Liver (tissue), 8 donors: ENCODE measurements at regions not wholly inside any gene's neighbourhood (a gene's known extent, or its start where the extent isn't known, plus 50 kb on each side); places are given as distances from the start of the nearest gene placed in this dataset.

Experiments used
- DNase-seq: peaks from one replicate; pipeline ENCODE4 v3.0.0-alpha.2; 2017; ENCODE audit warnings: low spot score
- H3K27ac ChIP-seq, 2 donors: one replicate each; pipeline ENCODE4 v1.7.0; 2013; ENCODE audit warnings: inconsistent platforms in 2 of 2, low read length in 2 of 2, control low read depth in 1 of 2, low read depth in 1 of 2, mild to moderate bottlenecking in 1 of 2
- H3K27me3 ChIP-seq, 4 donors: one replicate each; pipeline versions ENCODE4 v1.6.1 to v1.7.0; 2013; ENCODE audit warnings: low read length in 3 of 4, inconsistent platforms in 1 of 4, mild to moderate bottlenecking in 1 of 4, moderate library complexity in 1 of 4; ENCODE audit not compliant: control insufficient read depth in 4 of 4, insufficient read depth in 4 of 4
- H3K36me3 ChIP-seq, 4 donors: one replicate each; pipeline versions ENCODE4 v1.6.1 to v1.7.0; 2013; ENCODE audit warnings: low read length in 3 of 4, mild to moderate bottlenecking in 3 of 4, low read depth in 1 of 4, moderate library complexity in 1 of 4; ENCODE audit not compliant: control insufficient read depth in 4 of 4, insufficient read depth in 3 of 4
- H3K4me1 ChIP-seq, 4 donors: one replicate each; pipeline versions ENCODE4 v1.6.1 to v1.7.0; 2013; ENCODE audit warnings: low read length in 3 of 4, mild to moderate bottlenecking in 3 of 4, moderate library complexity in 1 of 4; ENCODE audit not compliant: control insufficient read depth in 4 of 4, insufficient read depth in 4 of 4
- H3K4me3 ChIP-seq, 3 donors: one replicate each; pipeline versions ENCODE4 v1.6.1 to v1.7.0; 2013; ENCODE audit warnings: low read length in 3 of 3, control low read depth in 1 of 3, low read depth in 1 of 3, mild to moderate bottlenecking in 1 of 3
- H3K9ac ChIP-seq, 2 donors: one replicate each; pipeline ENCODE4 v1.7.0; 2013; ENCODE audit warnings: low read length in 2 of 2, mild to moderate bottlenecking in 2 of 2, moderate library complexity in 2 of 2, control low read depth in 1 of 2, low read depth in 1 of 2
- H3K9me3 ChIP-seq, 4 donors: one replicate each; pipeline versions ENCODE4 v1.6.1 to v1.7.0; 2013; ENCODE audit warnings: low read length in 3 of 4; ENCODE audit not compliant: control insufficient read depth in 4 of 4
- EGR1 ChIP-seq, 2 donors: IDR thresholded peaks; 2 replicates each; pipeline ENCODE4 v1.6.1; 2016 to 2018; ENCODE audit warnings: antibody characterized with exemption in 2 of 2, low read depth in 2 of 2
- FOXA1 ChIP-seq: IDR thresholded peaks from 2 replicates; pipeline ENCODE4 v1.6.1; 2016; ENCODE audit warnings: antibody characterized with exemption
- GABPA ChIP-seq, 2 donors: IDR thresholded peaks in 1 of 2; conservative IDR thresholded peaks in 1 of 2; 2 replicates each; pipeline ENCODE4 v1.6.1; 2016; ENCODE audit warnings: antibody characterized with exemption in 2 of 2, mild to moderate bottlenecking in 1 of 2, moderate library complexity in 1 of 2
- HNF4A ChIP-seq, 2 donors: conservative IDR thresholded peaks; 2 replicates each; pipeline ENCODE4 v1.6.1; 2016; ENCODE audit warnings: antibody characterized with exemption in 2 of 2, mild to moderate bottlenecking in 2 of 2
- HNF4G ChIP-seq: IDR thresholded peaks from 2 replicates; pipeline ENCODE4 v1.6.1; 2016; ENCODE audit warnings: antibody characterized with exemption
- JUND ChIP-seq, 2 donors: IDR thresholded peaks; 2 replicates each; pipeline ENCODE4 v1.6.1; 2016; ENCODE audit warnings: antibody characterized with exemption in 2 of 2
- NR2F2 ChIP-seq: IDR thresholded peaks from 2 replicates; pipeline ENCODE4 v1.6.1; 2016; ENCODE audit warnings: antibody characterized with exemption
- RAD21 ChIP-seq, 2 donors: IDR thresholded peaks; 2 replicates each; pipeline ENCODE4 v1.6.1; 2016; ENCODE audit warnings: antibody characterized with exemption in 2 of 2, mild to moderate bottlenecking in 2 of 2
- RXRA ChIP-seq, 2 donors: IDR thresholded peaks; 2 replicates each; pipeline ENCODE4 v1.6.1; 2017 to 2018; ENCODE audit warnings: antibody characterized with exemption in 2 of 2, mild to moderate bottlenecking in 1 of 2
- SP1 ChIP-seq: IDR thresholded peaks from 2 replicates; pipeline ENCODE4 v1.6.1; 2018; ENCODE audit warnings: antibody characterized with exemption, mild to moderate bottlenecking
- TAF1 ChIP-seq: conservative IDR thresholded peaks from 2 replicates; pipeline ENCODE4 v1.6.1; 2016; ENCODE audit warnings: antibody characterized with exemption, mild to moderate bottlenecking
- YY1 ChIP-seq: IDR thresholded peaks from 2 replicates; pipeline ENCODE4 v1.6.1; 2016; ENCODE audit warnings: antibody characterized with exemption, mild to moderate bottlenecking
- WGBS: extraction: QIAGEN DNeasy Blood & Tissue Kit; methylation state at CpG from one replicate; pipeline ENCODE4 v1.1.7; 2013; 5-methylcytosine and 5-hydroxymethylcytosine counted together
- TF ChIP-seq, protein P1 (sequence below): fragments of 150-350 bp; IDR thresholded peaks from 2 replicates; pipeline ENCODE4 v1.5.1; 2017; ENCODE audit warnings: improper control_type of control experiment, low read depth, low read length; ENCODE audit not compliant: missing input control
- TF ChIP-seq, protein P2 (sequence below): IDR thresholded peaks from 2 replicates; pipeline ENCODE4 v1.6.1; 2016; ENCODE audit warnings: antibody characterized with exemption
- TF ChIP-seq, protein P3 (sequence below): IDR thresholded peaks from 2 replicates; pipeline ENCODE4 v1.6.1; 2016; ENCODE audit warnings: antibody characterized with exemption
- TF ChIP-seq, protein P4 (sequence below): IDR thresholded peaks from 2 replicates; pipeline ENCODE4 v1.6.1; 2016; ENCODE audit warnings: antibody characterized with exemption
- donor health status: healthy.
- donor health status: healthy.
- donor health status: healthy.
- donor health status: healthy.
- donor health status: healthy.

DNA sequence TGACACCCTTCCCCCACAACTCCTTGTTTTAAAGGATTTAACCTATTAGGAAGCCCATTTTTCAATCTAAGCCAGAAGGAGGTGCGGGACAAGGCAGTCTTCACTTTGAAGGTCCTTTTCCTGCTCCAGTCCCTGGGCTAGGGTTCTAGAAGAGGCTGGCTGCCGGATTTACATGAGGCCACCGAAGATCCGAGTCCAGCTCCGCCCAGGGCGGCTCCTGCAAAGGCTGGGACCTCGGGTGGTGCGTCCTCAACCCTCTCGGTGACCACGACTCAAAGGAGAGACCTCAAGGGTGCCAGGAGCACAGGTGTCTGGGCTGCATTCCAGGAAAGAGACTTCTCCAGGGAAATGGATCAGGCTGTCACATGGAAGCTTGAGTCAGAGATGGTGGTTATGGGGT, 471.6 kb downstream of the PCDH19 start:
- H3K4me3 ChIP-seq, result no peak overlapping the region
- H3K27me3 ChIP-seq, result no peaks in the 10 kb centered on the region
- H3K9me3 ChIP-seq, result peaks cover 0 to 2% (median 0%) of the 10 kb centered on the region in 4 donors
- no peak overlapping the region for H3K27ac ChIP-seq
- H3K9ac ChIP-seq, result no peak overlapping the region
- WGBS, result 82% methylated on average over 10 of the region's 10 CpGs
- H3K36me3 ChIP-seq, result no peaks in the 10 kb centered on the region
- no peaks in the 10 kb centered on the region for H3K4me1 ChIP-seq
- DNase-seq, result no peak
- TF ChIP-seq, protein P1, sequence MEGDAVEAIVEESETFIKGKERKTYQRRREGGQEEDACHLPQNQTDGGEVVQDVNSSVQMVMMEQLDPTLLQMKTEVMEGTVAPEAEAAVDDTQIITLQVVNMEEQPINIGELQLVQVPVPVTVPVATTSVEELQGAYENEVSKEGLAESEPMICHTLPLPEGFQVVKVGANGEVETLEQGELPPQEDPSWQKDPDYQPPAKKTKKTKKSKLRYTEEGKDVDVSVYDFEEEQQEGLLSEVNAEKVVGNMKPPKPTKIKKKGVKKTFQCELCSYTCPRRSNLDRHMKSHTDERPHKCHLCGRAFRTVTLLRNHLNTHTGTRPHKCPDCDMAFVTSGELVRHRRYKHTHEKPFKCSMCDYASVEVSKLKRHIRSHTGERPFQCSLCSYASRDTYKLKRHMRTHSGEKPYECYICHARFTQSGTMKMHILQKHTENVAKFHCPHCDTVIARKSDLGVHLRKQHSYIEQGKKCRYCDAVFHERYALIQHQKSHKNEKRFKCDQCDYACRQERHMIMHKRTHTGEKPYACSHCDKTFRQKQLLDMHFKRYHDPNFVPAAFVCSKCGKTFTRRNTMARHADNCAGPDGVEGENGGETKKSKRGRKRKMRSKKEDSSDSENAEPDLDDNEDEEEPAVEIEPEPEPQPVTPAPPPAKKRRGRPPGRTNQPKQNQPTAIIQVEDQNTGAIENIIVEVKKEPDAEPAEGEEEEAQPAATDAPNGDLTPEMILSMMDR, result no peak
- TF ChIP-seq FOXA1, result no peak
- TF ChIP-seq YY1, result no peak
- no peak for TF ChIP-seq TAF1
- no peak for TF ChIP-seq JUND (IDR thresholded peaks at IDR 0.05)

DNA sequence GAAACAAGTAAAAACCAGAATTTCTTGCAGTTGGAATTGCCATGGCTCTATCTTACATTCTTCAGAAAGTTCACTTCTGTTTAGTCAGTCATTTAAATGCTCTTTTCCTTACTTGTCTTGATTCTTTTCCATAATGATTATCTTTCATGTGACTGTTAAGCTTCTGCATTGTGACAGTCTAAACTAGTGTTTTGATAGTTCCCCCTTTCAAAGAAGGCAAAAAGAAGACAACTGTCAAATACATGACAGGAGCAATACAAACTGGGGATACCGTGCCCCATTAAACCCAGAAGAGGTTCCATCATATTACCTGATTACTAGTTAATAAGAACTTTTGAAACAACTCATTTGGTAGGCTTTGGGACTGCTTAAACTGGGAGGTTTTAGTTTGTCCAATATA, 476.2 kb downstream of the PCDH19 start:
- 65% methylated on average over 1 of the region's 1 CpG for WGBS
- Histone ChIP-seq H3K27ac (no peak overlapping the region), H3K9me3 (no peaks in the 10 kb centered on the region), H3K27me3 (no peaks in the 10 kb centered on the region), H3K4me3 (no peak overlapping the region), H3K9ac (no peak overlapping the region), H3K36me3 (no peaks in the 10 kb centered on the region), H3K4me1 (no peaks in the 10 kb centered on the region)
- no peak for TF ChIP-seq HNF4G
- TF ChIP-seq EGR1 (IDR thresholded peaks at IDR 0.05; ENCODE audit: low read depth in 2 of 2), result no peak
- TF ChIP-seq, protein P2, sequence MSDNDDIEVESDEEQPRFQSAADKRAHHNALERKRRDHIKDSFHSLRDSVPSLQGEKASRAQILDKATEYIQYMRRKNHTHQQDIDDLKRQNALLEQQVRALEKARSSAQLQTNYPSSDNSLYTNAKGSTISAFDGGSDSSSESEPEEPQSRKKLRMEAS, result no peak
- no peak for TF ChIP-seq SP1
- TF ChIP-seq, protein P3, sequence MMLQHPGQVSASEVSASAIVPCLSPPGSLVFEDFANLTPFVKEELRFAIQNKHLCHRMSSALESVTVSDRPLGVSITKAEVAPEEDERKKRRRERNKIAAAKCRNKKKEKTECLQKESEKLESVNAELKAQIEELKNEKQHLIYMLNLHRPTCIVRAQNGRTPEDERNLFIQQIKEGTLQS, result no peak
- TF ChIP-seq NR2F2, result no peak
- no peak for TF ChIP-seq TAF1
- TF ChIP-seq YY1, result no peak
- no peak for TF ChIP-seq RXRA (IDR thresholded peaks at IDR 0.05)
- TF ChIP-seq, protein P1, result no peak
- no peak for DNase-seq

DNA sequence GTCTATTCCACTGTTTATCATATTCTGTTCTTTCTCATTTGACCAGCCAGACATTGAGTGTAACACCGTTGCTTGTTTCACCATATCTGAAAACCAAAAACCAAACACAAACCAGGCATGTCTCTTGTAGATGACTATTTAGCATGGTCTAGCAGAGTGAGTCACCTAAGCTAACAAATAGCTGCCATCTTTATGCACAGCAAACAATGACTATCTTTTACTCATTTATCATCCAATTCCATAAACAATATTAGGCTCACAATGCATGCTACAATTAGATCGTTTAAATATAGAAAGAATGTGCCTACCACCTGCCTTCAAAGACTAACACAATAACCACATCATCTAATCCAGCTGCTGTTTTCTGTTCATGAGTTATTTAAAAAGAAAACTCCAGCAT, 495.4 kb downstream of the PCDH19 start:
- Histone ChIP-seq H3K27ac (no peak overlapping the region), H3K9ac (no peak overlapping the region), H3K27me3 (no peaks in the 10 kb centered on the region), H3K36me3 (no peaks in the 10 kb centered on the region), H3K9me3 (no peaks in the 10 kb centered on the region), H3K4me3 (no peak overlapping the region), H3K4me1 (no peaks in the 10 kb centered on the region)
- TF ChIP-seq HNF4G (no peak), TAF1 (no peak), NR2F2 (no peak), RAD21 (IDR thresholded peaks at IDR 0.05) (no peak), RXRA (IDR thresholded peaks at IDR 0.05) (no peak), FOXA1 (no peak), JUND (IDR thresholded peaks at IDR 0.05) (no peak), GABPA (IDR thresholded peaks at IDR 0.05 in 1 of 2, conservative IDR thresholded peaks at IDR 0.05 in 1 of 2) (no peak), EGR1 (IDR thresholded peaks at IDR 0.05; ENCODE audit: low read depth in 2 of 2) (no peak), SP1 (no peak), HNF4A (conservative IDR thresholded peaks at IDR 0.05) (no peak), YY1 (no peak)
- TF ChIP-seq, protein P4, sequence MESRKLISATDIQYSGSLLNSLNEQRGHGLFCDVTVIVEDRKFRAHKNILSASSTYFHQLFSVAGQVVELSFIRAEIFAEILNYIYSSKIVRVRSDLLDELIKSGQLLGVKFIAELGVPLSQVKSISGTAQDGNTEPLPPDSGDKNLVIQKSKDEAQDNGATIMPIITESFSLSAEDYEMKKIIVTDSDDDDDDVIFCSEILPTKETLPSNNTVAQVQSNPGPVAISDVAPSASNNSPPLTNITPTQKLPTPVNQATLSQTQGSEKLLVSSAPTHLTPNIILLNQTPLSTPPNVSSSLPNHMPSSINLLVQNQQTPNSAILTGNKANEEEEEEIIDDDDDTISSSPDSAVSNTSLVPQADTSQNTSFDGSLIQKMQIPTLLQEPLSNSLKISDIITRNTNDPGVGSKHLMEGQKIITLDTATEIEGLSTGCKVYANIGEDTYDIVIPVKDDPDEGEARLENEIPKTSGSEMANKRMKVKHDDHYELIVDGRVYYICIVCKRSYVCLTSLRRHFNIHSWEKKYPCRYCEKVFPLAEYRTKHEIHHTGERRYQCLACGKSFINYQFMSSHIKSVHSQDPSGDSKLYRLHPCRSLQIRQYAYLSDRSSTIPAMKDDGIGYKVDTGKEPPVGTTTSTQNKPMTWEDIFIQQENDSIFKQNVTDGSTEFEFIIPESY, result no peak
- TF ChIP-seq, protein P3, result no peak
- TF ChIP-seq, protein P2, result no peak
- TF ChIP-seq, protein P1, result no peak
- no peak for DNase-seq
- WGBS, result 42% methylated on average over 2 of the region's 2 CpGs
